Fibroblast of the aortic adventitia (primary cell): ENCODE measurements at regions not wholly inside any gene's neighbourhood (a gene's known extent, or its start where the extent isn't known, plus 50 kb on each side); places are given as distances from the start of the nearest gene placed in this dataset.

ENCODE experiments used
- DNase-seq: peaks from one replicate; pipeline ENCODE4 v3.0.0-alpha.2; 2010; ENCODE audit warnings: low read depth
- H3K4me3 ChIP-seq: 2 replicates; pipeline ENCODE4 v1.5.1; 2011; ENCODE audit warnings: low read depth, mild to moderate bottlenecking, control low read depth, low read length, moderate library complexity
- TF ChIP-seq, protein P1 (sequence below): IDR thresholded peaks from 2 replicates; pipeline ENCODE4 v1.5.1; 2011; ENCODE audit warnings: mild to moderate bottlenecking, low read length, control low read depth, inconsistent platforms; ENCODE audit not compliant: insufficient read depth

DNA sequence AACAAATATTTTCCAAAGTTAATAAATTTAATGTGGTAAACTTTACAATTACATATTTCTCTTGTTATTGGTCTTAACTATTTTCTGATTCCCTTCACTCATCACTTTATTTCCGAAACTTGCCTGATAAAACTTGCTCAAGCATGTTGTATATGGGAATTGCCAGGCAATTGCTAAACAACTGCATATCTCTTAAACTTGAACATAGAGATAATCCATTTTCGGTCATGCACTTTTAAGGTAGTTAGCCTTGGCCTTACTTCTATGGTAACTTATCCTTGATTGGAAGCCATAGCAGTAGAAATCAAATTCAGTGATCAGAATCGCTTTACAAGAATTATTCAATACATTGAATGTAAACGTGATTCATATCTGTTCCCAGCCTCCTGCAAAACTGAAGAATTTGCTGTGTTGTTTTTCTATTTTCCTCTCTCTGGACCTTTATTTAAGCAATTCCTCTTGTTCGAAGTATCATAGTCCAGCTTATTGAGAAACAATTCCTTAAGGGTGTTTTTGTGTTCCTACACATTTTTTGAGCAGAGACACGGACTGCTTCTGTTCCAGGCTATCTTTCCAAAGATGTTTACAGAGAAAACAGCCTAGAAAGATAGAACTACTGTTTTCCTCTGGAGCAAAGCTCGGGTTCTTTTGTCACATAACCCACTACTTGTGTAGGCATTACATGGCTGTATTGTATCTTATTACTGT lies 674.3 kb downstream of the IRS1 start:
- no peak overlapping the region for H3K4me3 ChIP-seq
- TF ChIP-seq, protein P1, sequence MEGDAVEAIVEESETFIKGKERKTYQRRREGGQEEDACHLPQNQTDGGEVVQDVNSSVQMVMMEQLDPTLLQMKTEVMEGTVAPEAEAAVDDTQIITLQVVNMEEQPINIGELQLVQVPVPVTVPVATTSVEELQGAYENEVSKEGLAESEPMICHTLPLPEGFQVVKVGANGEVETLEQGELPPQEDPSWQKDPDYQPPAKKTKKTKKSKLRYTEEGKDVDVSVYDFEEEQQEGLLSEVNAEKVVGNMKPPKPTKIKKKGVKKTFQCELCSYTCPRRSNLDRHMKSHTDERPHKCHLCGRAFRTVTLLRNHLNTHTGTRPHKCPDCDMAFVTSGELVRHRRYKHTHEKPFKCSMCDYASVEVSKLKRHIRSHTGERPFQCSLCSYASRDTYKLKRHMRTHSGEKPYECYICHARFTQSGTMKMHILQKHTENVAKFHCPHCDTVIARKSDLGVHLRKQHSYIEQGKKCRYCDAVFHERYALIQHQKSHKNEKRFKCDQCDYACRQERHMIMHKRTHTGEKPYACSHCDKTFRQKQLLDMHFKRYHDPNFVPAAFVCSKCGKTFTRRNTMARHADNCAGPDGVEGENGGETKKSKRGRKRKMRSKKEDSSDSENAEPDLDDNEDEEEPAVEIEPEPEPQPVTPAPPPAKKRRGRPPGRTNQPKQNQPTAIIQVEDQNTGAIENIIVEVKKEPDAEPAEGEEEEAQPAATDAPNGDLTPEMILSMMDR, result no peak
- peak; percentile 48 for DNase-seq

DNA sequence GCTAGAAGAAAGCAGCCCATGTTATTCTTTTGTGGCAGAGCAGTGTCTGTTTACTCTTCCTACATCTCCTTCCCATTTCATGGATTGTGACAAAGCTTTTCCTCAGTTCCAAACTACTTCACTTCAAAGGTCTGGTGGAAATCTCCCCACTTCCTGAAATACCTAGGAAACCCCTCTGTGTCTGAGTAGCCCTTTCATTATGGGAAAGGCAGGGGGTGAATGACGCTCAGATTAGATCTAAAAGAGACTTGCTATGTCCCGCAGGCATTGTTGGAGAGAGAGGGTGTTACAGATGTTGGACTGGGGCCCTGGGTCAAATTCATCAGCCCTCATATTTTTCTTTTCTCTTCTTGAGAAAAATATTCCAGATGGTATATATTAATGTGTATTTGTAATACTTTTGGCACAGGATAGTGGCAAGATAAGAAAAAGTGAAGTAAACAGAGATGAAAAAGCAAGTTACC lies 675.0 kb downstream of the IRS1 start:
- H3K4me3 ChIP-seq, result no peak overlapping the region
- peak; percentile 91 for DNase-seq
- TF ChIP-seq, protein P1, result no peak

DNA sequence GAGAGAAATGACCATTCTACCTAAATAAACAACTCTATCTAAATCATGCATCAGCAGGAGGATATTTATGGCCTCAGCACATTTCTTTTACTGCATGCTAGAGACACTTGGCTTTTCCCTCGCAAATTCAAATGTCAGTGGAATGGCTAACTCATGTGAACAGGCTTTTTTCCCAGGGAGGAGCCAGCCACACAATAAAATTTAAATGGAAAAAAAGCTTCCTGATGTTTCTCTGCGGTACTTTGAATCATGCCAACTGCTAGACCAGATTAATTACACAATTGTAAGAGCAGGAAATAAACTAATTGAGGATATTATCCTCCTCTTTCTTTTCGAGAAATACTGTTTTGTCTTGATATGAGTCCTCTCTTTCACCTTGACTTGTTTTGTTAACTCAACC lies 676.3 kb downstream of the IRS1 start:
- peak; percentile 39 for DNase-seq
- H3K4me3 ChIP-seq, result no peak overlapping the region
- TF ChIP-seq, protein P1, result no peak

DNA sequence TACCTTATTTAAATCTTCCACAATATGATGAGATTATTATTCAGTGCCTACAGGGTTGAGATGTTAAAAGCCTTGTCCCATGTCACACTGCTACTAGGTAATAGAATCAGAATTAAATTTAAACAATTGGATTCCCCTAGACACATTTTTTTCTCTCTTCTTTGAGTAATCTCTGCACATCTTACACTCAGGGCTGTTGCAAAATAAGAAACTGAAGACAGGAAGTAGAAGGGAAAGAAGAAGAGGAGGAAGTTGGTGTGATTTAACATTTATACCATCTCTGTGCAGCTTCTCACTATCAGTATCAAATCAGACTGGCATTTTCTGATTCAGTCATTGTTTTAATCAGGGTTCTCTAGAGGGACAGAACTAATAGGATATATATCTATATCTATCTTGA lies 677.6 kb downstream of the IRS1 start:
- H3K4me3 ChIP-seq, result no peak overlapping the region
- no peak for DNase-seq
- TF ChIP-seq, protein P1, result no peak

DNA sequence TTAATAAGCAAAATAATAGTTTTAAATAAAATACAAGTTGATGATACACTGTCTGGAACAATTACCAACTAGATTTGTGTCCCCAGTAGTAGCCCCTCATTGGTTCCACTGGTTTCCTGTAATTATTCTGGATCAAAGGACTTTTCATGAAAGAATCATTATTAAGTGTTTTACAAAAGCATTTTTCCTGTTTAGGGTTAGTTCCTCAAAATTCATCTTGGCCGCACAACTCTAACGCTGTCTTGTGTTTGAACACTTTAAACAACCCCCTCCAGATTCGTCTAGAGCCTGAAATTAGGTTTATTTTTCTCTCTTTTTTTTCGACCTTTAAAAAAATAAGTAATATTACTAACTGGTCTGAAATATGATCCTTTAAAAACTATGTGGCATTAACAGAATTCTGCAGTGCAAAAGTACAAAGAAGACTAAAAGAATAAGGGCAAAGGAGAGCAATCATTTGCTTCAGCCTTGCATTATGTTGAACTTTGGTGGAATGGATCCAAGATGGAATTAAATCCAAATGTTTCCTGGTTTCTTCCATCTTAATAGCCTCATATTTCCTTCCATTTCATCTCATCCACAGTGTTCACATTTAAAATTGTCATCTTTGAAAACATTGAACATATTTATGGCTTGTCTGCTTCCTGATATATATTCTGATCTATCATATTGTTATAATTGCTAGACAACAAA lies 678.4 kb downstream of the IRS1 start:
- peak; percentile 62 for DNase-seq
- TF ChIP-seq, protein P1, result no peak
- no peak overlapping the region for H3K4me3 ChIP-seq

DNA sequence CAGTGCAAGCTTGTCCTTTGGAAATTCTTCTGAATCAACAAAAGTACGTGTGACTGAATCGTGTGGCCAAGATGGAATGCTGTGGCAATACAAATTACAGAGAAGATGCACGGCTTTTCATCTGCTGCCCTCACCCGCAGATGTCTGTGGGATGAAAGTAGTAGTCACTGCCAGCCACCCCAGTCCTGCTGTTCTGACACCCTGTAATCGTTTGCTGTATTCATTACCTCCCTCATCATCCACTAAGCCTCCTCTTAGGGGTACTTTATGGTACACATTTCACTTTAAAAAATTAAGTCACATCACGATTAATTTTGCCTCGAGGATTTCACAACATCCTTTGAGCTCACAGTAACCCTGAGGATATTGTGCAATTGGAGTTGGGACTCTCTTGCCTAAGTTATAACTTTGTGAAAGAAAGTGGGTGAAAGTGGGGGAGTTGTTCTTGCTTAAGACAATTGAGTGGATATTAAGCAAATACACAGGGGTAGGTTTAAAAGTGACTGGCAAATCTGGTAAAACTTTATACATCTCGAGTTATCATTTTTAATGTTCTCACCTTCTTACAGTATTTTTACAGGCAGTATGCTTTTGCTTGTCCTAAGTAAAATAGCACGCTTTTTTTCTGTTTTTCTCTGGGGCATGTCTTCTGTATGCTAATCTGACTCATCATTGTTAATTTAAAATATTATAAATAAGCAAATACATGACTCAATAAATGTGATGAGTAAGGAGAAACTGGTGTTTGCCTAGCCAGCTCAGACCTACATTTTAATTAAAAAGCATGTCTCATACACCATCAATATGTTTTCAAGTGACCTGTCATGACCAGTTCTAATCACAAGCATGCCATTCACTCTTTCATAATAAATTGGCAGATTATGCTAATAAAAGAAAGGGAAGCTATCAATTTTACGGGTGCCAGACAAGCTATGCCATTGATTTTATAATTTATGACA lies 680.9 kb downstream of the IRS1 start:
- H3K4me3 ChIP-seq, result peak overlapping the region; percentile 34
- TF ChIP-seq, protein P1, result no peak
- DNase-seq, result peak; percentile 97
